NCI-H748 treated with DMSO at 0.1 percent for 48 hours (cell line): ENCODE measurements at regions not wholly inside any gene's neighbourhood (a gene's known extent, or its start where the extent isn't known, plus 50 kb on each side); places are given as distances from the start of the nearest gene placed in this dataset.

Source experiments
- DNase-seq: peaks from one replicate; lab custom pipeline; 2025; lab: John Stamatoyannopoulos, UW

DNA sequence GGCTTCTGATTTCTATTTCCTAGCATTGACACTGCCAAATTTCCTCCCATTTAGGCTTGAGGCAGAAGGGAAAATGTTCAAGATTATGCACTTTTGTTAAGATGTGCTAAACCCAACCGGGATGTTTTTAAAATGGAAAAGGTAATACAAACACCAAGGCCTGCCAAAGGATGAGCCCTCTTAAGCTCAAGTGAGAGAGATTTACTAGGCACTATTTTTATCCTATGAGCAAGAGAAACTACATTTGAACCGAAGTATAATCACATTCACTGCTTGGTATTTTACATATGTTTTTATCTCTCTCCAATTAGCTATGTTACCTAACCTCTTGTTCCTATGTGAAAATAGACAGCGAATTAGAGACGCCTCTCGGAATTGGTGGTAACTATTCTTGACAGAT lies 295.8 kb downstream of the GABRB3 start:
- no peak for DNase-seq

DNA sequence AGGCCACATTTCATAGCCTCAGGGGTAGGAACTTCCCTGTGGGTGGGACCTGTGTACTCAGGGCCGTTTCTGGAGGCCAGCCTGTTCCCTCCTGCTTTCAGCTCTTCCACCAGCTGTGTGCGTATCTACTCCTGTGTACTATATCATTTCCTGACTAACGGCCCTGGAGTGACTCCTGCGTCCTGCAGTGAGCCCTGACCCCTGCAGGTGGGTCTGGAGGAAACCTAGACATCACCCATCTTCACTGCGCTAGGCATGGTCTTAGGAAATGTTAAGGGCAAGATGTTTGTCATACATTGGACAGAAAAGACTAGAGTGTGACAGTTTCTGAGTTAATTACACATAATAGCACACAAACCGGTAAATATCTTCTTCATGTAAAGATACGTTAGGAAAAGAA lies 297.3 kb downstream of the GABRB3 start:
- no peak for DNase-seq

DNA sequence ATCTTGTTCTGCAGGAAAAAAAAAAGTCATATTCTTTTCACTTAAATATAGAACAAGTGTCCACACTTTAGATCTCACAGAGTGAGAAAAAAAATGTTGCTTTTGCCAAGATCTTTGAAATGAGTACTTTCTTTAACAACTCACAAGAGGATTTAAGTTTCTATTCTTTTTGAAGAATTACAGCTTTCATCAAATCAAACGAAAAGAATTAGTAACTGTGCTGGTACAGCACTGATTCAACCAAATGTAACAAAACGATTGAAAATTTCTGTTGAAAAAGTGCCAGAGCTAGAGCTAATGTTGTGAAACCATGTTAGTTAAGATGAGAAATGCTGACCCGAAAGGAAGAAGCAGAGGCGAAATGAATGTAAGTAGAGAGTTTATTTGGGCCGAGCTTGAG lies 300.2 kb downstream of the GABRB3 start:
- DNase-seq = no peak

DNA sequence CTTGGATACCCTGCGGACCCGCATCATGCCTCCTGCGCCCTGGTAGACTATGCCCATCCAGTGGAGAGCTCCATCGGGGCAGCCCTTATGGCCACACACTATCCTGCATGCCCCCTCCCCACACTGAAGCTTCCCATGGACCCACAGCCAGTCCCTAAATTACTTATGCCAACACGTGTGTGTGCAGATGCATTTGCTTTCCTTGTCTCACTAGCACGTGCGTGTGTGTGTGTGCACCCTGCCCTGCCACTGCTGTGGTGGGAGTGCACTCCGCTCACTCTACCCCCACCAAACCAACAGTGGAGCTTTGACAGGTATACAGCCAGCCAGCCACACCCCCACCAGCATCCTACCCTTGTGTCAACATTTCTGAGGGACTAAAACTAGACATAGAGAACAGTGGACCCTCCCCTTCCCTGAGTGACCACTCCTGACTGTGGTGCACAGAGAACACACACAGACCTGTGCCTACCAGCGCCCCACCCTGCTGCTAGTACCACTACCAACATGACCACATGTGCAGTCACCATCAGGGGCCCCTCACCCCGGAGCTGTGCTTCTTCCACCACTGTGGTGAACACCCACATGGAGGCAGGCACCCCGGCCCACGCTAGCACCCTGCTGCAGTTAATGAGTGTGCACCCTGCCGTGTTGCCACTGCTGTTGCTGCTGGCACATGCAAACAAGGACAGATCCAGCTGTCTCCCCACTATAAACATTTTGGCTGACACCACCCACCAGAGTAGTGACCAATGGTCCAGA lies 310.8 kb downstream of the GABRB3 start:
- no peak for DNase-seq

DNA sequence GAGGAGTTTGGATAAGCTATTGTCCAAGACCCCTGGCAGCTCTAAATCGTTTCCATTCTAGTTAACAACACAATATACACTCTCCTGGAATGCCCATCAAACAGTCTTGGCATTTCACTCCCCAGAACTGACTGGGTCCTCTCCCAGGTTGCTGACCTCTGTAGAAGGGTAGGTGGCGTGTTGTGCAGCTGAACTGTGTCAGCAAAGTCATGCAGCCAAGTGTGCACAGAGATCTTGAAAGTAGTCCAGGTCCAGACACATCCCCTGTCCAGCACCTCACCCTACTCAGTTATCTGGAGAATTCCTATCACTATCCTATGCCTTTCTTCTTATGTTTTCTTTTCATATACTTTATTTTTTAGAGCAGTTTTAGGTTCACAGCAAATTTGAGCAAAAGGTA lies 312.7 kb downstream of the GABRB3 start:
- no peak for DNase-seq

DNA sequence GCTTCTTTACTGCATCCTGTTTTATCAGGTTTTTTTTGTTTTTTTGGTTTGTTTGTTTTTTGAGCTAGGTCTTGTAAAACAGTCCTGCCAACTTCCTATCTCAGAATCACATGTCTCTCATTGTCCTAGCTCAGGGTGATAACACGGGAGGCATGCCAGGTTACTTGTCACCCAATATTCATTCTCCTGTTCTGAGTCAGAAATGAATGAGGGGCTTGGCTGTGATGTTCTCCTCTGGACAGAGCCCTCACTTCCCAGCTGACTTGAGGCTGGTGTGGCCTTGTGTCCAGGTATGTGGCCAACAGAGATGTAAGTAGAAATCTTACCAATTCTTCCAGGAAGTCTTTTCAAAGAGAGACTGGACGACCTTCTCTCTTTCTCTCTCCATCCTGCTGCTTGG lies 317.0 kb downstream of the GABRB3 start:
- no peak for DNase-seq

DNA sequence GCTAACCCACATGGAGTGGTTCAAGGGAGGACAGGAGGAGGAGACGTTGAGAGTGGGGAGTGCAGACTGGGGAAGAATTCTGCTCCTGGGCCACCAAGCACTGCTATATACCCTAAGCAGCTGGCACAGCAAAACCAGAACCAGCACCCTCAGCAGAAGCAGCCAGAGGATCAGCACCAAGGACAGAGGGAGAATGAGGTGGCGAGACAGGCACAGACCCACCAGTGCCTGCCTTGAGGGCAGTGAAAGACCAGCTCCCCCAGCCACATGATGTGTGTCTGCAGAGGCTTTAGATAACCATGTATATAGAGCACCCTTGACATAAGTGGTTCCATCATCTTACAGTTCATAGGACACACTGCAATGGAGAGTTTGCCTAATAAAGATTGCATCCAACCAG lies 319.0 kb downstream of the GABRB3 start:
- DNase-seq = no peak

DNA sequence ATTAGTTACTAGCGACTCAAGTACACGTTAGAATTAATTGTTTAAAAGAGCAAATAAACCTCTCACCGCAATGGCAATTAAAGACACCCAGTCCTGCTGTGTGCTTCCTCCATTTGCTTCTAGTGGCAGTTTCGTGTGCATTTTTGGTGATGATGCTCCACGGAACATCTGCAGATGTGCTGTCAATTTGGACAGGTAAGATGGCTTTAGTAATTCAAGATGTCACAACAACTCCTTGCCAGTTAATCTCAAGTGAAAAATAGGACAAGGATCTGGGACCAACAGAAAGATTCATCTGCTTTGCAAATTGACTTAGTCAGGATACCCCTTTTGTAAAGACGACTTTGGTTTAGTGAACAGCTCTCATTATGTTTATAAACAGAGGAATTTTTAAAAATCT lies 320.9 kb downstream of the GABRB3 start:
- DNase-seq = no peak

DNA sequence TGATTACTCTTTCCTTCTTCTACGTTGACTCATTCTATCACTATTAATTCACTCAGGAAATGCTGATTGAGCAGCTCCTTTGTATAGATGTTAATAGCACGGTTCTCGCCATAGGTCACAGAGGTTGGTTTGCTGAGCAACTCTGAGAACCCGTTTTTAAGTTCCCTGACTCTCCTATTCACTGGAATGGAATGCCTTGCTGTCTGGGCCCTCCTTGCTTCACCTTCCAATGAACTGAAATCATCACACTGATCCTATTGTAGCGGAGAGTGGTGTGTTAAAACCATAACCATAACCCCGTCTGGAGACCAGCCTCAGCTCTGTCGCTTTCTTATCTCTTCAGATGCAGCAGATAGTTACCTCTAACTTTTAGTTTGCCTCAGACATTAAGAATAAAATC lies 323.6 kb downstream of the GABRB3 start:
- DNase-seq = no peak

DNA sequence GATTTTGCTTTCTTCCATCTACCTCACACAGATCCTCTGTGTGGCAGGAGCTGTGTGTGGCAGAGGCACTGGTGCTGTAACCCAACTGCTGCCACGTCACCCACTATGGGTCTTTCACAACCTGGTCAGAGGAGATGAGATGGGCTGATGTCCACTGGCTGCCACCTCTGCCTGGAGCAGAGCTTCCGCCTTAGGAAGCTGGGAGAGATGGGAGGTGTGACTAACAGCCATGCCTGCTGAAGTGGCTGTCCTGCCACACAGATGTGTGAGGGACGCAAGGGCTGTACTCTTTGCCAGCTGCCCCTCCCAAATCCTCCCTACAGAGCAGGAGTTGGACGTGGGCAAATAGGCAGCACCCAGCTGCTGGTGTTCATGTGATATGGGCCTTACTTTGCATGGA lies 329.5 kb downstream of the GABRB3 start:
- DNase-seq = no peak

DNA sequence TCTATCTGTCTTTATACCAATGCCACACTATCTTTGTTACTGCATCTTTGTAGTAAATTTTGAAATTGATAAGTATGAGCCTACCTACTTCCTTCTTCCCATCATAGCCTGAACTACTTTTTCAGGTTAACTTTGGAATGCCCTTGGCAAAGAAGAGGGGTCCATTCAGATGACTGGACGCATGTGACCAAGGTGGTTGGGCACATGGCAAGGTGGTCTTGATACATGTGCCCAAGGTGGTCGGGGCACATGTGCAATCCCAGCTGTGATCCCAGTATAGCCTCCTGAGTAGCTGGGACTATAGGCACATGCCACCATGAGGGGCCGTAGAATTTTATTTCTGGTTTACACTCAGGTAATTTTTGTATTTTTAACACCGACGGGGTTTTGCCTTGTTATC lies 330.2 kb downstream of the GABRB3 start:
- no peak for DNase-seq

DNA sequence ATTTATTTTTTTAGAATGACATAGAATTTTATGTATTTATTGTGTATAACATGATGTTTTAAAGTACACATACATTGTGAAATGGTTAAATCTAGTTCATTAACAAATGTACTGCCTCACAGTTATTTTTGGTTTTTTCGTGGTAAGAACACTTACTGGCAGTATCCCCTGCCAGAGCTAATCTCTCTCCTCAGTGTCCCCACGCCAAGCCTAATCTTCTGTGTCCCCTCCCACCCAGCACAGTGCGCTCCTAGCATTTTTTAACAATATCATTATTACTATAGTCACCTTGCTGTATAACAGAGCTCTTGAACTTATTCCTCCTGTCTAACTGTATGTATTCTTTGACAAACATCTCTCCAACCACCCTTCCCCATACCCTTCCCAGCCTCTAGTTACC lies 333.2 kb downstream of the GABRB3 start:
- DNase-seq = no peak

DNA sequence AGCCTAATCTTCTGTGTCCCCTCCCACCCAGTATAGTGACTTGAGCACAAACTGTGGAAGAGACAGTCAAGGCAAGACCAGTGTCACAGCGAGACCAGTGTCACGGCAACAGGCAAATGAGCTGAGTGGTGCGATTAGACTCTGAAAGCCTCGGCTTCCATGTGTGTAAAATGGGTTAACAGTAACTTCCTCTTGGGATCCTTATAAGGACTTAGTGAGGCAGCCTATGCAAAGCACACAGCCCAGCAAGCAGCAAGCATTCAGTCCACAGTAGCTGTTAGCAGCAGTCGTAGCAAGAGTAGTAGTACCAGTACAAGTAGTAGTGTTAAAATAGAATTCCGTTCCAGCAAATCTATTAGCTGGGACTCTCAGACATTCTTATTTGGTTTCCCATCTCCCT lies 334.1 kb downstream of the GABRB3 start:
- DNase-seq = no peak

DNA sequence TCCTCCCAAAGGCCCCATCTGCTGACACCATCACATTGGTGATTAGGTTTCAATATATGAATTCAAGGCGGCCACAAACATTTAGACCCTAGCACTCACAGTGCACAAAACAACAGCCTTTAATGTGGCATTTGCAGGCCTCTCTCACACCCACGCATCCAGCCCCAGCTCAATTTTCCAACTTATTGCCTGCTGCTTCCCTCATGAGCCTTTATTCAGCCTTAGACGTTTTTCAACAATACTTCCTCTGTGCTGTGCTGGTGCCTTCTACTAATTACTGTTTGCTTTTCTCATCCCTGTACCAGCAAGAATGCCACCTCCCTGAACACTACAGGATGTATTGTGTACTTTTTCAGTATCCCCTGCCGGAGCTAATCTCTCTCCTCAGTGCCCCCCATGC lies 334.6 kb downstream of the GABRB3 start:
- peak; percentile 71 for DNase-seq

DNA sequence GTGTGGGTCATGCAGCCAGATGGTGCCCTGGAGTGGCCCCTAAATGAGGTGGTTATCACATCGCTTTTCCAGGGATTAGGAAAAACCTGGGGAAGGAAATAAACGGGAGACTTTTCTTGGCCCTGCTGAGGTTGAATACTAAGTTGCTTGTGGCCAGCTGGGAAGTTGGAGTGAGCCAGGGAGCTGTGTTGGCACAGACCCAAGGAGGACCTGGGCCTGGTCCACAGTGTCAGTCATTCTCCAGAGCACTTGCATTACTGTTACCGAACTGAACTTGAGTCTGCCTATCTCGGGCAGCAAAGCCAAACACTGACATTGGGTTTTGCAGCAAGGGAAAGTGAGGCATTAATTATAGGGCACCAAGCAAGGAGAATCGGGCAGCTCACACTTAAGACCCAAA lies 339.0 kb downstream of the GABRB3 start:
- no peak for DNase-seq

DNA sequence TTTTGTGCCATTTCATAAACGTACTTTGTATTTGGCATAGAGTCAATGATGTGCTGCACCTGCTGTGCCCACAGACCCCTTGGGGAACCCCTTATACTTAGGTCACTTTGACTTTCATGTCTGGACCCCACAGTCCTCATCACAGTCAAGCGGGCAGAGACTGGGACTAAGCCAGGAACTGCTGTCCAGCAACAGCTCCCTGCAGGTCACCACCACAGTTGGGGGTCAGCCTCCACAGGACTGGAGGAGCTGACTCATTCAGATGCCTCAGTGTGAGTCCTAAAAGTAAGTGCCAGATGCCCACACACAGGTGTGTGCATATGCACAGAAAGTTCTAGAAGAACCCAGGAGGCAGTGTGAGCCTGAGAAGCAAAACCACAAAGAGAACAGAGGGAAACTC lies 339.8 kb downstream of the GABRB3 start:
- DNase-seq = no peak

DNA sequence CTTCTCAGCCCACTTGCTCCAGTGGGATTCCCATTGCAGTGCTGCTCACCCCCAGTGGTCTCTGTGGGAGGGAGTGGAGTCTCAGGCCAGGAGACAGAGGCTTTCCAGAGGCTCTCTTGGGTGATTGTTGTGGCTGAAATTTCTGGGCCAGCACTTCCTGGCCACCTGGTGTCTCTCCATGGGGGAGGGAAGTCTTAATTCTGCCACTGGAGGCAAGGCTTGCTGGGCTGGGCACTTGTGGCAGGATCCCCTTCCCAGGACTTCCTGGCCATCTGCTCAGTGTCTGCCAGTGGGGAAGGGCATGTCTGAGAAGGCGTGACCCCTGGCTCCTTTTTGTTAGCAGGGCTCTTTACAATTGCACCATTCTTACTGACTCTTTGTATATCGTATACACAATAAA lies 351.8 kb downstream of the GABRB3 start:
- DNase-seq = no peak

DNA sequence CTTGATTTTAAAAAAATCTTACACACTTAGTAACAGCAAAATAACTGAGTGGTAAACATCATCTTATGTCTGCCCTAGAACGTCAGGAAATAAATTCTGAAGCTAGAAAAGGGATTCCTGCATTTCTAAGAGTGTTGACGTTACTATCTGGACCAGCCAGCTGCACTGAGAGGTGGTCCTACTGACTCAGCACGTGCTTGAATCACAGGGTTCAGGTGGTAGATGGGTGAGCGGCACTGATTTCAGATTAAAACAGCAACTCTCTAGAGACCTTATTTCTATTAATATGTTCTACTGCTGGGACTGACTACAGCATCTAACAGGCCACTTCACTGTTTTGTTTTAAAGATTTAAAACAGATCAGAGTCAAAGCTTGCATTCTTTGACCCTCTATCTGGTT lies 377.2 kb downstream of the GABRB3 start:
- DNase-seq = no peak

DNA sequence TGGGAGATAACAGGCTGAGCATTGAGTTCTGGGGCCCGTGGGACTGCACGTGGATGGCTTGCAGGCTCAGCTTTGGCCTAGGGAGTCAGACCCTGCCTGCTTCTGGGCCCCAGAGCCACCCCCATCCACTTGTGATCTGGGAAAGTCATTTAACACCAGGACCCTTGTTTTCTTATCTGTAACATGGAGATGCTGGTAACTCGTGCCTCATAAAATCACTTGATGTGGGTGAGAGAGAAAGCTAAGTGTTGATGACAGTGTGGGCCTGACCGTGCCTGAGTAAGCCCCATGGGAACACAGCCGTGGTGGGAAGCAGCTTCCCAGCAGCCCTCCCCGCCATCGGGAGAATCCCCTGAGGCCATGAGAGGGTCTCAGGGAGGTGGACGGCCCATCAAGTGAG lies 378.1 kb downstream of the GABRB3 start:
- no peak for DNase-seq

DNA sequence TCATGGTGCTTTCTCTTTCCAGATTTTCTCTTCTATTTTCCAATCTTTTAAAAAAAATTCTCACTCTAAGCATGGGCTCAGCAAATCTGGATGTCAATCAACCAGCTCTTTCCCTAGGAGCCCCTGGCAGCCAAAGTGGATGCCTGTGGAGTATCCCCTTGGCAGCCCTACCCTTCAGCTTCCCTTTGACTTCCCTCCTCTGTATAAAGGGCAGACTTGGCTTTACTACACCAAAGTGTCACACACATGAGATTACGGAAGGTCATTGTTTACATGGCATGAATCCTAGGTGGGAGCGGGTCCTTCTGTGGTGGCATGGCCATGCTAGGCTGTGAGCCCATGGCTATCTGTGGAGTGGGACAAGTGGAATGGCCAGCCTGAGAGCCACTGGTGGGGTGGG lies 379.9 kb downstream of the GABRB3 start:
- no peak for DNase-seq

DNA sequence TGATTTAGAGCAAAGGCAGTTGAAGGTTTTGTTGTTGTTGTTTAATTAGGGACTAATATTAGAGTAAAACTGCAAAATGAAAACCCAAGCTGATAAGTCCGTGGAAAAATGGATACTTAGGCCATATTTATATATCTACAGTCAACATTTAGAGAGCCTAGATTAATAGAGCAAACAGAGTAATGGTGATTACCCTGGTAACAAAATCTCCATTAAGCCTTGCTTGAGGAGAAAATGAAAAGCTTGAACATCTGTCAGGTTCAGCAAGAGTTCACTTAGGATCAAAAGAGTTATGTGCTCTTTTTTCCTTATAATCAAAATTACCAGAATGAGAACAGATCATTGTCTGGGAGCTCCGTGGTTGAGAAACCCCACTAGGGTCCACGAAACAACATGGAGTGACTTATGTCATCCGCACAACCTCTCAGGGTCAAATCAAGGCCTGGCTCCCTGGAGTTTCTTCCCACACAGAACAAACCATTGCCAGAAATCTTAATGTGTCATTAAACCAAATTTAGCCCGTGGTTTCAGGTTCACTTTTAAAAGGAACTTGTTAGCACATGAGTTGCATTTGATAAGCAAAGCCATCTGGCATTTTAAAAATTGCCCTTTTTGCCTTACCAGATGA lies 381.2 kb downstream of the GABRB3 start:
- peak; percentile 23 for DNase-seq

DNA sequence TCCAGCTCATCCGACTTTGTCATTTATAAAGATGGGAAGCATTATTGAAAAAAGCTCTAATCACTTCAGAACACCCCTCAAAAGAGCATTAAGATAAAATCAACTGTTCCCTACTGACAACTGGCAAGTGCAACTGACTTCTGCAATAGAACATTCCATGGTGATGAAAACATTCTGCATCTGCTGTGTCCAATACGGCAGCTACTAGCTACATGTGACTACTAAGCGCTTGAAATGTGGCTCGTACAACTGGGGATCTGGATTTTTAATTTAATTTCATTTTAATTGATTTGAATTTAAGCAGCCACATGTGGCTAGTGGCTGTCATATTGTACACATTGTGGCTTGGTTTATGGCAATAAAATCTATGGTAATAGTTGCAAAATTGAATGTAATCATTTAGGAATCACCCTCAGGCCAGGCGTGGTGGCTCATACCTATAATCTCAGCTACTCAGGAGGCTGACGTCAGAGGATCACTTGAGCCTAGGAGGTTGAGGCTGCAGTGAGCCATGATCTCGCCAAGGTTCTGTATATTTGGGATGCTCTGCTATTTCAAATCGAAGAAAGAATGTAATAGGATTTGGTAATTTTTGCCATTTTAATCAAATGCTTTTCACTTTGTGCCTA lies 390.3 kb downstream of the GABRB3 start:
- DNase-seq = no peak

DNA sequence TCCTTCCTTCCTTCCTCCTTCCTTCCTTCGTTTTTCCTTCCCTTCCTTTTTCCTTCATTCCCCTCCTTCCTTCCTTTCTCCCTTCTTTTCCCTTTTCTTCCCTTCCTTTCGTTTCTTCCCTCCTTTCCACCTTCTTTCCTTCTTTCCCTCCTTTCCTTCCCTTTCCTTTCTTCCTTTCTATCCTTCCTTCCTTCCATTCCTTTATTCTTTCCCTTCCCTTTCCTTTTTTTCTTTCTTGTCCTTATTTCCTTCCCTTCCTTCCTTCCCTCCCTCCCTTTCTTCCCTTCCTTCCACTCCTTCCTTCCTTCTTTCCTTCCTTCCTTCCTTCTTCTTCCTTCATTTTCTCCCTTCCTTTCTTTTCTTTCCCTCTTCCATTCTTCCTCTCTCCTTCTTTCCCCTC lies 394.6 kb downstream of the GABRB3 start:
- no peak for DNase-seq

DNA sequence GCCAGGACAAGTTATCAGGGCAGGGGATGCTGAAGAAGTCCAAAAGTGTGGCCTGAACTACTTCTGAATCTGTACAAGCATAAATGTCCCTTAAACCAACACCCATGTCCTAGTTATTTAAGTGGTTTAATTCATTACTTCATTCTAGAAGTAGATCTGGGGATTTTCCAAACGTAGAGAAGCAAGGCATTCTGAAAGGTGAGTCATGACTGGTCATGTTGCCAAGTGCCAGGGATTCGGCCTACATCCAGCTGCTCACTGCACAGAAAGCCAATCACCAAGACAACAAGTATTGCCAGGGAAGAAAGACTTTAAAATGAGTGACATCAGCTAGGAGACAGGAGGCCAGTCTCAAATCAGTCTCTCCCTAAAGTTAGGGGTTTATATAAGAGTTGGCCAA lies 396.6 kb downstream of the GABRB3 start:
- no peak for DNase-seq
